ENCODE measurements at regions not wholly inside any gene's neighbourhood (a gene's known extent, or its start where the extent isn't known, plus 50 kb on each side); places are given as distances from the start of the nearest gene placed in this dataset.

DNA sequence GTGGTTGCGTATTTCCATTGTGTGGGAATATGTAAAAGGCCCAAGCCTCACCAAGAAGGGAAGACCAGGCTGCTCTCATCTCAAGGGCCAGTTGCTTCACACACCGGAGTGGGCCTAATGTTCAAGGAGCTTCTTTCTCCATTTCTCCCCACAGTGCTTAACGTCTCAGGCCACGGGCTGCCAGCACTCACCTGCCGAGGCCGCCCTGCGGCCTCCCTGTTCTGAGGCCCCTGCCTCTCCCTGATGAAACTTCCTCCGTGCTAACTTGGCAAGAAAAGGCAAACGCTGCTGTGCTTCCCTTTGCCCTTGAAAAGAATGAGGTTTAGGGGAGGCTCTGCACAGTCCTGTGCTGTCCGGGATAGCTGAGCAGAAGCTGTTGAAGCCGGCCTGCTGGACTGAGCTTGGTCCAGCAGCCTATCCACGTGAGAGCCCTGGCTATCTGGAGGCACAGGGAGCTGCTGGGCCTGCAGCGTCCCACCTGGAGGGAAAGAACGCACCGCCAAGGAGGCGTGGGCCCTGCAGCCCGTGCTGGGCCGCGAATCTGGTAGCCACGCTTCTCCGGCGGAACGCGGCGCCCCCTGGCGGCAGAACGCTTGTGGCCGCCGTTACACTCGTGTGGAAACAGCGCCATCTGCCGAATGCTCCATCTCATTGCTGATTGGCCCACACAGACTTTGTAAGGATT lies 73.5 kb upstream of the PRSS3 start (continued):
- TF ChIP-seq, protein P1, sequence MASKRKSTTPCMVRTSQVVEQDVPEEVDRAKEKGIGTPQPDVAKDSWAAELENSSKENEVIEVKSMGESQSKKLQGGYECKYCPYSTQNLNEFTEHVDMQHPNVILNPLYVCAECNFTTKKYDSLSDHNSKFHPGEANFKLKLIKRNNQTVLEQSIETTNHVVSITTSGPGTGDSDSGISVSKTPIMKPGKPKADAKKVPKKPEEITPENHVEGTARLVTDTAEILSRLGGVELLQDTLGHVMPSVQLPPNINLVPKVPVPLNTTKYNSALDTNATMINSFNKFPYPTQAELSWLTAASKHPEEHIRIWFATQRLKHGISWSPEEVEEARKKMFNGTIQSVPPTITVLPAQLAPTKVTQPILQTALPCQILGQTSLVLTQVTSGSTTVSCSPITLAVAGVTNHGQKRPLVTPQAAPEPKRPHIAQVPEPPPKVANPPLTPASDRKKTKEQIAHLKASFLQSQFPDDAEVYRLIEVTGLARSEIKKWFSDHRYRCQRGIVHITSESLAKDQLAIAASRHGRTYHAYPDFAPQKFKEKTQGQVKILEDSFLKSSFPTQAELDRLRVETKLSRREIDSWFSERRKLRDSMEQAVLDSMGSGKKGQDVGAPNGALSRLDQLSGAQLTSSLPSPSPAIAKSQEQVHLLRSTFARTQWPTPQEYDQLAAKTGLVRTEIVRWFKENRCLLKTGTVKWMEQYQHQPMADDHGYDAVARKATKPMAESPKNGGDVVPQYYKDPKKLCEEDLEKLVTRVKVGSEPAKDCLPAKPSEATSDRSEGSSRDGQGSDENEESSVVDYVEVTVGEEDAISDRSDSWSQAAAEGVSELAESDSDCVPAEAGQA (IDR thresholded peaks at IDR 0.05; ENCODE audit: low read depth) = no peak; the same call in 1 of the 2 replicates
- TF ChIP-seq, protein P1 (CRISPR knock-in tag; IDR thresholded peaks at IDR 0.05; ENCODE audit: borderline replicate concordance) = 0 out of 2 replicates have a peak, but pooled peaks have one; percentile 34
- peak; percentile 80; the same call in 1 of the 2 replicates for TF ChIP-seq MTA1 (CRISPR knock-in tag; IDR thresholded peaks at IDR 0.05; ENCODE audit: borderline replicate concordance)
- TF ChIP-seq, protein P2, sequence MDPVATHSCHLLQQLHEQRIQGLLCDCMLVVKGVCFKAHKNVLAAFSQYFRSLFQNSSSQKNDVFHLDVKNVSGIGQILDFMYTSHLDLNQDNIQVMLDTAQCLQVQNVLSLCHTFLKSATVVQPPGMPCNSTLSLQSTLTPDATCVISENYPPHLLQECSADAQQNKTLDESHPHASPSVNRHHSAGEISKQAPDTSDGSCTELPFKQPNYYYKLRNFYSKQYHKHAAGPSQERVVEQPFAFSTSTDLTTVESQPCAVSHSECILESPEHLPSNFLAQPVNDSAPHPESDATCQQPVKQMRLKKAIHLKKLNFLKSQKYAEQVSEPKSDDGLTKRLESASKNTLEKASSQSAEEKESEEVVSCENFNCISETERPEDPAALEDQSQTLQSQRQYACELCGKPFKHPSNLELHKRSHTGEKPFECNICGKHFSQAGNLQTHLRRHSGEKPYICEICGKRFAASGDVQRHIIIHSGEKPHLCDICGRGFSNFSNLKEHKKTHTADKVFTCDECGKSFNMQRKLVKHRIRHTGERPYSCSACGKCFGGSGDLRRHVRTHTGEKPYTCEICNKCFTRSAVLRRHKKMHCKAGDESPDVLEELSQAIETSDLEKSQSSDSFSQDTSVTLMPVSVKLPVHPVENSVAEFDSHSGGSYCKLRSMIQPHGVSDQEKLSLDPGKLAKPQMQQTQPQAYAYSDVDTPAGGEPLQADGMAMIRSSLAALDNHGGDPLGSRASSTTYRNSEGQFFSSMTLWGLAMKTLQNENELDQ (CRISPR knock-in tag; IDR thresholded peaks at IDR 0.05; ENCODE audit: borderline replicate concordance) = no peak
- TF ChIP-seq, protein P3, sequence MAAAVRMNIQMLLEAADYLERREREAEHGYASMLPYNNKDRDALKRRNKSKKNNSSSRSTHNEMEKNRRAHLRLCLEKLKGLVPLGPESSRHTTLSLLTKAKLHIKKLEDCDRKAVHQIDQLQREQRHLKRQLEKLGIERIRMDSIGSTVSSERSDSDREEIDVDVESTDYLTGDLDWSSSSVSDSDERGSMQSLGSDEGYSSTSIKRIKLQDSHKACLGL (CRISPR knock-in tag; IDR thresholded peaks at IDR 0.05) = peak; percentile 53; the same call in 1 of the 2 replicates
- TF ChIP-seq PAF1 (CRISPR knock-in tag; IDR thresholded peaks at IDR 0.05) = no peak
- 0 out of 2 replicates have a peak, but pooled peaks have one; percentile 42 for TF ChIP-seq ZNF124 (CRISPR knock-in tag; IDR thresholded peaks at IDR 0.05)
- 0 out of 2 replicates have a peak, but pooled peaks have one; percentile 58 for TF ChIP-seq TOPORS (CRISPR knock-in tag; IDR thresholded peaks at IDR 0.05)
- TF ChIP-seq, protein P4, sequence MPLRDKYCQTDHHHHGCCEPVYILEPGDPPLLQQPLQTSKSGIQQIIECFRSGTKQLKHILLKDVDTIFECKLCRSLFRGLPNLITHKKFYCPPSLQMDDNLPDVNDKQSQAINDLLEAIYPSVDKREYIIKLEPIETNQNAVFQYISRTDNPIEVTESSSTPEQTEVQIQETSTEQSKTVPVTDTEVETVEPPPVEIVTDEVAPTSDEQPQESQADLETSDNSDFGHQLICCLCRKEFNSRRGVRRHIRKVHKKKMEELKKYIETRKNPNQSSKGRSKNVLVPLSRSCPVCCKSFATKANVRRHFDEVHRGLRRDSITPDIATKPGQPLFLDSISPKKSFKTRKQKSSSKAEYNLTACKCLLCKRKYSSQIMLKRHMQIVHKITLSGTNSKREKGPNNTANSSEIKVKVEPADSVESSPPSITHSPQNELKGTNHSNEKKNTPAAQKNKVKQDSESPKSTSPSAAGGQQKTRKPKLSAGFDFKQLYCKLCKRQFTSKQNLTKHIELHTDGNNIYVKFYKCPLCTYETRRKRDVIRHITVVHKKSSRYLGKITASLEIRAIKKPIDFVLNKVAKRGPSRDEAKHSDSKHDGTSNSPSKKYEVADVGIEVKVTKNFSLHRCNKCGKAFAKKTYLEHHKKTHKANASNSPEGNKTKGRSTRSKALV (CRISPR knock-in tag; IDR thresholded peaks at IDR 0.05) = 0 out of 2 replicates have a peak, but pooled peaks have one; percentile 70
- TF ChIP-seq ZNF589 (CRISPR knock-in tag; conservative IDR thresholded peaks at IDR 0.05) = no peak
- peak; percentile 74 for TF ChIP-seq GABPB1 (CRISPR knock-in tag; IDR thresholded peaks at IDR 0.05)
- no peak for TF ChIP-seq ZBTB3 (CRISPR knock-in tag; IDR thresholded peaks at IDR 0.05; ENCODE audit: borderline replicate concordance, low read depth)
- TF ChIP-seq REL (CRISPR knock-in tag; conservative IDR thresholded peaks at IDR 0.05) = 0 out of 2 replicates have a peak, but pooled peaks have one; percentile 28
- TF ChIP-seq ZNF570 (CRISPR knock-in tag; IDR thresholded peaks at IDR 0.05; ENCODE audit: borderline replicate concordance) = no peak
- TF ChIP-seq GATAD1 (CRISPR knock-in tag; IDR thresholded peaks at IDR 0.05) = 0 out of 2 replicates have a peak, but pooled peaks have one; percentile 56
- TF ChIP-seq SMAD9 (CRISPR knock-in tag; IDR thresholded peaks at IDR 0.05) = no peak
- TF ChIP-seq GATAD2A (CRISPR knock-in tag; IDR thresholded peaks at IDR 0.05) = peak; percentile 62

All from HepG2 (cell line).